Lower leg skin (tissue), 4 donors: ENCODE measurements at regions not wholly inside any gene's neighbourhood (a gene's known extent, or its start where the extent isn't known, plus 50 kb on each side); places are given as distances from the start of the nearest gene placed in this dataset.

Source experiments
- DNase-seq, 2 donors: peaks; one replicate each; pipeline ENCODE4 v3.0.0-alpha.2; 2019; ENCODE audit warnings: low spot score in 2 of 2
- H3K4me3 ChIP-seq: fragments of 200-600 bp; sonication (generic); 2 replicates; pipeline ENCODE4 v1.5.1; 2017; ENCODE audit warnings: mild to moderate bottlenecking, low read depth; ENCODE audit not compliant: poor library complexity, severe bottlenecking
- POLR2A ChIP-seq, 2 donors: fragments of 450-650 bp; IDR thresholded peaks; one replicate each; pipeline ENCODE4 v1.6.1; 2016 to 2017; ENCODE audit warnings: antibody characterized with exemption in 2 of 2, mild to moderate bottlenecking in 1 of 2, moderate library complexity in 1 of 2
- WGBS, 2 donors: methylation state at CpG; one replicate each; pipeline ENCODE4 v1.1.5; 2018; 5-methylcytosine and 5-hydroxymethylcytosine counted together
- intact Hi-C: fragments of 100-400 bp; cut with DNase I; formaldehyde crosslinking; loops from one replicate; pipeline ENCODE4 v1.15.0; 2023; ENCODE audit warnings: low total_unique reads
- TF ChIP-seq, protein P1 (sequence below), 3 donors: fragments of 450-650 bp; IDR thresholded peaks; one replicate each; pipeline ENCODE4 v1.5.1; 2016; ENCODE audit warnings: antibody characterized with exemption in 3 of 3, mild to moderate bottlenecking in 3 of 3, moderate library complexity in 2 of 3

DNA sequence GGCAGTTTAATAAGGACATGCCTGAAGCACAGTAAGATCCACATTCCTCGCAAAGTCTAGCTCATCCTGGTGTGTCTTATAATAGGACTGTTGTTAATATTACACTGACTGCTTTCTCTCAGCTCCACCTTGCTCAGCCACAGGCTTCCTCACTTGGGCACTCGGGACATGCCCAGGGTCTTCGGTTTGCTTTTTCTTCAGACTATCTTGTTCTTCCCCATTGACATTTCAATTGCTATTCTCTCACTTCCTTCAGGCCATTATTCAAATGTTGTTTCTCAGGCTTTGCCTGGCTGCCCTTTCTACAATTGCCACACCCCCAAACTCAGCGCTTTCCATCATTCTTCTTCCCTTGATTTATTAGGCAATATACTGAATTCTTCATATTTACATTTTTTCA is 274.8 kb upstream of the RGS17 start:
- H3K4me3 ChIP-seq: no peak overlapping the region
- 47 to 52% methylated on average over 4 of the region's 4 CpGs for WGBS, 2 donors
- DNase-seq: no peak
- TF ChIP-seq, protein P1, sequence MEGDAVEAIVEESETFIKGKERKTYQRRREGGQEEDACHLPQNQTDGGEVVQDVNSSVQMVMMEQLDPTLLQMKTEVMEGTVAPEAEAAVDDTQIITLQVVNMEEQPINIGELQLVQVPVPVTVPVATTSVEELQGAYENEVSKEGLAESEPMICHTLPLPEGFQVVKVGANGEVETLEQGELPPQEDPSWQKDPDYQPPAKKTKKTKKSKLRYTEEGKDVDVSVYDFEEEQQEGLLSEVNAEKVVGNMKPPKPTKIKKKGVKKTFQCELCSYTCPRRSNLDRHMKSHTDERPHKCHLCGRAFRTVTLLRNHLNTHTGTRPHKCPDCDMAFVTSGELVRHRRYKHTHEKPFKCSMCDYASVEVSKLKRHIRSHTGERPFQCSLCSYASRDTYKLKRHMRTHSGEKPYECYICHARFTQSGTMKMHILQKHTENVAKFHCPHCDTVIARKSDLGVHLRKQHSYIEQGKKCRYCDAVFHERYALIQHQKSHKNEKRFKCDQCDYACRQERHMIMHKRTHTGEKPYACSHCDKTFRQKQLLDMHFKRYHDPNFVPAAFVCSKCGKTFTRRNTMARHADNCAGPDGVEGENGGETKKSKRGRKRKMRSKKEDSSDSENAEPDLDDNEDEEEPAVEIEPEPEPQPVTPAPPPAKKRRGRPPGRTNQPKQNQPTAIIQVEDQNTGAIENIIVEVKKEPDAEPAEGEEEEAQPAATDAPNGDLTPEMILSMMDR (IDR thresholded peaks at IDR 0.05): no peak
- no peak for TF ChIP-seq POLR2A (IDR thresholded peaks at IDR 0.05)
- intact Hi-C loops: no loop called here

DNA sequence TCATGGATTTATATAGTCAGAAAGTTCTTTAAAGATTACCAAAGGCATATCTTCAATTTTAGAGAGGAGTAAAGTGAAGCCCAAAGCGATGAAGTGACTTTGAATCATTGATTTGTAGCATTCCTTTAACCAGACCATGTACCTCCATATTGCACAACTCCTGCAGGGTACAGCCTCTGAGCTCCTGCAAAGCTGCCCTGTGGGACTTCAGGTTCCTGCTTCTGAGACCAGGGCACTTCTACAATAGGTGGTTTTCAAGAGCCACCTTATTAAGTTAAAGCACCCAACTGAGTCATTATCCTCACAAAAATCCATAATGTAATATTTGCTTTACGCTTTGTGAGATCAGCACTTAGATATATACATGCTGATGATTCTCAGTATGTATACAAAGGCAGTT is 270.7 kb upstream of the RGS17 start:
- intact Hi-C loops: no loop called here
- TF ChIP-seq, protein P1 (IDR thresholded peaks at IDR 0.05): no peak
- TF ChIP-seq POLR2A (IDR thresholded peaks at IDR 0.05): no peak
- 78 to 84% methylated on average over 2 of the region's 2 CpGs for WGBS, 2 donors
- no peak for DNase-seq
- H3K4me3 ChIP-seq: no peak overlapping the region

DNA sequence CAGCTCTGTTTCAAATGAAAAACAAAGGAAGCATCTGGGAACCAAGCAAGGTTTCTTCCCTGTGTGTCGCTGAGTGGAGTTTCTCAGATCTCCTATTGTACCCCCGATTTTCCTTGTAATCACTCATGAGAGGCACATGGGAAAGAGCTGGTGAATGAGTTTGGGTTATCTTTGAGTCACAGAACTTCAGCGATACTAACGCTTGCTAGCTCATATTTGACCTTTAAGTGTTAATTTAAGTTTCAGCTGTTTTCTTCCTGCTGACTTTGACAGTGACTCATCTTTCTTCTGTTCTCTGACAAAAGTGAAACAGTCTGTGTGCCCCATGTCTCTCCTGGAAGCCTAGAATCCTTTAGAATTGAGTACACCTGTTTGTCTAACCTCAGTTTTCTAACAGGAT is 261.1 kb upstream of the RGS17 start:
- intact Hi-C loops: no loop called here
- WGBS, 2 donors: 44 to 49% methylated on average over 4 of the region's 4 CpGs
- TF ChIP-seq, protein P1 (IDR thresholded peaks at IDR 0.05): no peak
- no peak for TF ChIP-seq POLR2A (IDR thresholded peaks at IDR 0.05)
- DNase-seq: no peak
- no peak overlapping the region for H3K4me3 ChIP-seq

DNA sequence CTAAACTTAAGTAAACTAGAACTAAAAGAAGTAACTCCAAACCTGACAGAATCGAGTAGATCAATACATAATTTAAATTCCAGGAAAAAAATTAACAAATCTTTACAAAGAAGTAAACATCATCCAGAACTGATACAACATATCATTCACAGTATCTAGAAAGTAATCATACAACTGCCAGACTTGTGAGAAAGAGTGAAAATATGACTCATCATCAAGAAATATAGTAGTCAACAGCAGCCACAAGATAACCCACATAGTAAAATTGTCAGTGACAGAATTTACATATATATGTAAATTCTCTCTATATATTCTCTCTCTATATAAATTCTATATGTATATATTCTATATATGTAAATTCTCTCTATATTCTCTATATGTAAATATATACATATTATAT is 242.8 kb upstream of the RGS17 start:
- intact Hi-C loops: no loop called here
- TF ChIP-seq, protein P1 (IDR thresholded peaks at IDR 0.05): no peak
- no peak for TF ChIP-seq POLR2A (IDR thresholded peaks at IDR 0.05)
- 81 to 86% methylated on average over 1 of the region's 1 CpG for WGBS, 2 donors
- H3K4me3 ChIP-seq: no peak overlapping the region
- DNase-seq: no peak

DNA sequence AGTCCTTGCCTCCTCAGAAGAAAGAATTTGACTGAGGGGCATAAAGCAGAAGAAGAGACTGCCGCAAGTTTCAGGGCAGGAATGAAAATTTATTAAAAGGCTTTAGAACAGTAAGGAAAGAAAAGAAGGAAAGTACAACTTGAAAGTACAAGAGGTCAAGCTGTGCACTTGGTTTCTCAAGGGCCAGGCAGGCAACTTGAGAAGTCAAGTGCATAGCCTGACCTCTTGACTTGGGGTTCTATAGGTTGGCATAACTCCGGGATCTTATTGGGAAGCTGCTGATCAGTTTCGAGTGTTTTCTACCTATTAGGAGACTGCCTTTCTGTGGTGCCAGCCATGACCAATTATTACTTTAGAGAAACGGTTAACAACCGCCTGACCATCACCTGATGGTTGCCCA is 237.0 kb upstream of the RGS17 start:
- WGBS, 2 donors: 69 to 89% methylated on average over 5 of the region's 5 CpGs
- intact Hi-C loops: no loop called here
- DNase-seq: no peak
- TF ChIP-seq, protein P1 (IDR thresholded peaks at IDR 0.05): no peak
- TF ChIP-seq POLR2A (IDR thresholded peaks at IDR 0.05): no peak
- H3K4me3 ChIP-seq: no peak overlapping the region

DNA sequence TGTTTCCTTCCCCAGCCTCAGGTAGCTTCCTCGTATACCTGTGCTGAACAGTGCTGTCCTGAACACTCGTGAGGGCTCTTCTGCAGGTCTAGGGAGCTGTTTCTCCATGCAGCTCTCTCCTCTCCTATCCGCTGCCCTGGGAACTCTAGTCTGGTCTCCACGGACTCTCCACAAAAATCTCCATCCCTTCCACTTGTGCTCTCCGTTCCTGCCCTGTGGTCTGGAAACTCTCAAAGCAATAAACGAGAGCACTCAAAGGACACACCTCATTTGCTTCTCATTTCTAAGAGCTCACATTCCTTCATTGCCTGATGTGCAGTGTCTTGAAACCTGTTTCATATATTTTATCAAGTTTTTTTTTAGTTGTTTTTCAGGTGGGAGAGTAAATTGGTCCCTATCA is 235.9 kb upstream of the RGS17 start:
- WGBS, 2 donors: 82% methylated on average over 6 of the region's 6 CpGs

More for the DNA sequence above, 235.9 kb upstream of the RGS17 start:
- DNase-seq: no peak
- intact Hi-C loops: no loop called here
- TF ChIP-seq, protein P1 (IDR thresholded peaks at IDR 0.05): no peak
- no peak for TF ChIP-seq POLR2A (IDR thresholded peaks at IDR 0.05)
- H3K4me3 ChIP-seq: no peak overlapping the region
